ENCODE measurements at regions not wholly inside any gene's neighbourhood (a gene's known extent, or its start where the extent isn't known, plus 50 kb on each side); places are given as distances from the start of the nearest gene placed in this dataset.

- no peak overlapping the region for H3K4me3 ChIP-seq (ENCODE audit: low read depth, low read length)
- H3K27ac ChIP-seq (ENCODE audit: low read depth, low read length), result no peak overlapping the region
- no peaks in the 10 kb centered on the region; the same call in 1 of the 2 replicates for H3K27me3 ChIP-seq (ENCODE audit: control insufficient read depth, insufficient read depth, low read length)
- H3K9me3 ChIP-seq (ENCODE audit: control insufficient read depth, insufficient read depth, low read length), result no peaks in the 10 kb centered on the region
- no peaks in the 10 kb centered on the region for H3K36me3 ChIP-seq (ENCODE audit: control insufficient read depth, insufficient read depth, low read length)
- H3K9ac ChIP-seq (ENCODE audit: low read depth, low read length), result no peak overlapping the region
- no peaks in the 10 kb centered on the region for H3K4me1 ChIP-seq (ENCODE audit: control insufficient read depth, insufficient read depth, low read length)
These were observed 242.6 kb upstream of the OSR1 start for GRCh38 chr2:19600982-19601381.

GRCh38 chr2:19600506-19600905 is 242.1 kb upstream of the OSR1 start:
- Histone ChIP-seq H3K9ac (ENCODE audit: low read depth, low read length) (no peak overlapping the region), H3K9me3 (ENCODE audit: control insufficient read depth, insufficient read depth, low read length) (no peaks in the 10 kb centered on the region), H3K4me3 (ENCODE audit: low read depth, low read length) (no peak overlapping the region), H3K27me3 (ENCODE audit: control insufficient read depth, insufficient read depth, low read length) (no peaks in the 10 kb centered on the region; the same call in 1 of the 2 replicates), H3K4me1 (ENCODE audit: control insufficient read depth, insufficient read depth, low read length) (no peaks in the 10 kb centered on the region), H3K27ac (ENCODE audit: low read depth, low read length) (no peak overlapping the region), H3K36me3 (ENCODE audit: control insufficient read depth, insufficient read depth, low read length) (no peaks in the 10 kb centered on the region)

GRCh38 chr2:19598971-19599370 is 240.5 kb upstream of the OSR1 start:
- H3K27me3 ChIP-seq (ENCODE audit: control insufficient read depth, insufficient read depth, low read length), result no peaks in the 10 kb centered on the region; the same call in 1 of the 2 replicates
- H3K9ac ChIP-seq (ENCODE audit: low read depth, low read length), result no peak overlapping the region
- no peaks in the 10 kb centered on the region for H3K4me1 ChIP-seq (ENCODE audit: control insufficient read depth, insufficient read depth, low read length)
- H3K27ac ChIP-seq (ENCODE audit: low read depth, low read length), result no peak overlapping the region
- H3K9me3 ChIP-seq (ENCODE audit: control insufficient read depth, insufficient read depth, low read length), result no peaks in the 10 kb centered on the region
- H3K4me3 ChIP-seq (ENCODE audit: low read depth, low read length), result no peak overlapping the region
- H3K36me3 ChIP-seq (ENCODE audit: control insufficient read depth, insufficient read depth, low read length), result no peaks in the 10 kb centered on the region

DNA sequence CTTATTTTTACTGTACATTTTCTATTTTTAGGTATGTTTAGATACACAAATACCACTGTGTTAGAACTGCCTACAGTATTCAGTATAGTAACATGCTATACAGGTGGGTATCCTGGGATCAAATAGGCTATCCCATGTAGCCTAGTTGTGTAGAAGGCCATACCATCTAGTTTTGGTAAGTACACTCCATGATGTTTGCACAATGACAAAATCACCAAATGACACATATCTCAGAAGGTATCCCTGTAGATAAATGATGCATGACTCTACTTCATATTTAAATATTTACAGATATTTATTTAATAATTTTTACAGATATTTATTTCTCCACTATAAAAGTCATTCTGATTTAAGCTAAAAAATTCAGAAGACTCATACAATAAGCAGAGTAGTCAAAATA is 233.8 kb upstream of the OSR1 start:
- H3K36me3 ChIP-seq (ENCODE audit: control insufficient read depth, insufficient read depth, low read length), result no peaks in the 10 kb centered on the region
- no peaks in the 10 kb centered on the region for H3K9me3 ChIP-seq (ENCODE audit: control insufficient read depth, insufficient read depth, low read length)
- H3K4me3 ChIP-seq (ENCODE audit: low read depth, low read length), result no peak overlapping the region
- no peaks in the 10 kb centered on the region for H3K4me1 ChIP-seq (ENCODE audit: control insufficient read depth, insufficient read depth, low read length)
- no peak overlapping the region for H3K9ac ChIP-seq (ENCODE audit: low read depth, low read length)
- no peak overlapping the region for H3K27ac ChIP-seq (ENCODE audit: low read depth, low read length)
- no peaks in the 10 kb centered on the region for H3K27me3 ChIP-seq (ENCODE audit: control insufficient read depth, insufficient read depth, low read length)

DNA sequence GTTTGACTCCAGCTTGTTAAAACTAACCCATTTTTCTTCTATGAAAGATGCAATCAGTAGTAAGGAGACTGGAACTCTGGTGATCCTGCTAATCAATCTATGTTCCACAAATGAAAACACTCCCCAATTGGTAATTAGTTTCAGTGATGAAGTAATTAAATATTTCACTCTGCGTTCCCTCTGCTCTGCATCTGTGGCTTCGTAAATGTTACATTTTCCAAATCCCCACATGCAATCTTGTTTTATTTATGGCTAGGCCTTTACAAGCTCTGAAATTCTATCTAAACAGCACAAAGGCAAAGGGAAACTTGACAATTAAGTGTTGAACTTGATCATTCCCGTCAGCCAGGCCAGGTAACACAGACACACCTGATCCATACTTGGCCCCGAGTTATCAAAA is 231.4 kb upstream of the OSR1 start:
- Histone ChIP-seq H3K9ac (ENCODE audit: low read depth, low read length) (no peak overlapping the region), H3K27me3 (ENCODE audit: control insufficient read depth, insufficient read depth, low read length) (no peaks in the 10 kb centered on the region), H3K4me1 (ENCODE audit: control insufficient read depth, insufficient read depth, low read length) (no peaks in the 10 kb centered on the region), H3K9me3 (ENCODE audit: control insufficient read depth, insufficient read depth, low read length) (no peaks in the 10 kb centered on the region), H3K27ac (ENCODE audit: low read depth, low read length) (no peak overlapping the region), H3K4me3 (ENCODE audit: low read depth, low read length) (no peak overlapping the region), H3K36me3 (ENCODE audit: control insufficient read depth, insufficient read depth, low read length) (no peaks in the 10 kb centered on the region)

- Histone ChIP-seq H3K36me3 (ENCODE audit: control insufficient read depth, insufficient read depth, low read length) (no peaks in the 10 kb centered on the region), H3K4me3 (ENCODE audit: low read depth, low read length) (no peak overlapping the region), H3K4me1 (ENCODE audit: control insufficient read depth, insufficient read depth, low read length) (no peaks in the 10 kb centered on the region), H3K9ac (ENCODE audit: low read depth, low read length) (no peak overlapping the region), H3K27ac (ENCODE audit: low read depth, low read length) (no peak overlapping the region), H3K9me3 (ENCODE audit: control insufficient read depth, insufficient read depth, low read length) (no peaks in the 10 kb centered on the region), H3K27me3 (ENCODE audit: control insufficient read depth, insufficient read depth, low read length) (no peaks in the 10 kb centered on the region)
These were observed 222.4 kb upstream of the OSR1 start for GRCh38 chr2:19580830-19581229.

- H3K27ac ChIP-seq (ENCODE audit: low read depth, low read length), result no peak overlapping the region
- no peak overlapping the region for H3K4me3 ChIP-seq (ENCODE audit: low read depth, low read length)
- no peaks in the 10 kb centered on the region for H3K36me3 ChIP-seq (ENCODE audit: control insufficient read depth, insufficient read depth, low read length)
- no peak overlapping the region for H3K9ac ChIP-seq (ENCODE audit: low read depth, low read length)
- H3K9me3 ChIP-seq (ENCODE audit: control insufficient read depth, insufficient read depth, low read length), result no peaks in the 10 kb centered on the region
- H3K4me1 ChIP-seq (ENCODE audit: control insufficient read depth, insufficient read depth, low read length), result no peaks in the 10 kb centered on the region
- no peaks in the 10 kb centered on the region for H3K27me3 ChIP-seq (ENCODE audit: control insufficient read depth, insufficient read depth, low read length)
These were observed 221.8 kb upstream of the OSR1 start for GRCh38 chr2:19580264-19580663.

GRCh38 chr2:19579461-19579860 is 221.0 kb upstream of the OSR1 start:
- H3K4me3 ChIP-seq (ENCODE audit: low read depth, low read length), result no peak overlapping the region

DNA sequence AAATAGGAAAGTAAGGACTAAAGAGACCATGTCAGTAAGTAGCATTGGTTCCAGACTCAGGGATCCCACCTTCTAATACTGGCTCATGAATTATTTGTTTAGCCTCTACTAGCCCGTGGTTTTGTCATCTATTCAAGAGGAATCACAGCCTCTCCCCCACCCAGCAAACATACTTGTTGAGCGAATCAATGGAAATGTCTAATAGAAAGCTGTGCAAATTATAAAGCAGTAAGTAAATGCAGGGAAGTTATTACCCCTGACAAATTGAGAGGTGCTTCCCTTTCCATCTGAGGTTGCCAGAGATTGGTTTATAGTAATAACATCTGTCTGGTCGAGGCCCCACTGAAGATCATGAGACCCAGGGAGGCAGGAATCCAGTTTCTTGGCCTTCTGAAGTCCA is 219.3 kb upstream of the OSR1 start:
- Histone ChIP-seq H3K4me3 (ENCODE audit: low read depth, low read length) (no peak overlapping the region), H3K4me1 (ENCODE audit: control insufficient read depth, insufficient read depth, low read length) (no peaks in the 10 kb centered on the region), H3K9me3 (ENCODE audit: control insufficient read depth, insufficient read depth, low read length) (no peaks in the 10 kb centered on the region), H3K36me3 (ENCODE audit: control insufficient read depth, insufficient read depth, low read length) (no peaks in the 10 kb centered on the region), H3K27ac (ENCODE audit: low read depth, low read length) (no peak overlapping the region), H3K9ac (ENCODE audit: low read depth, low read length) (no peak overlapping the region), H3K27me3 (ENCODE audit: control insufficient read depth, insufficient read depth, low read length) (no peaks in the 10 kb centered on the region)

More at GRCh38 chr2:19579461-19579860, 221.0 kb upstream of the OSR1 start:
- Histone ChIP-seq H3K27me3 (ENCODE audit: control insufficient read depth, insufficient read depth, low read length) (no peaks in the 10 kb centered on the region), H3K4me1 (ENCODE audit: control insufficient read depth, insufficient read depth, low read length) (no peaks in the 10 kb centered on the region), H3K9me3 (ENCODE audit: control insufficient read depth, insufficient read depth, low read length) (no peaks in the 10 kb centered on the region), H3K36me3 (ENCODE audit: control insufficient read depth, insufficient read depth, low read length) (no peaks in the 10 kb centered on the region), H3K27ac (ENCODE audit: low read depth, low read length) (no peak overlapping the region), H3K9ac (ENCODE audit: low read depth, low read length) (no peak overlapping the region)

- no peaks in the 10 kb centered on the region for H3K9me3 ChIP-seq (ENCODE audit: control insufficient read depth, insufficient read depth, low read length)
- no peak overlapping the region for H3K4me3 ChIP-seq (ENCODE audit: low read depth, low read length)
- no peaks in the 10 kb centered on the region for H3K27me3 ChIP-seq (ENCODE audit: control insufficient read depth, insufficient read depth, low read length)
- no peak overlapping the region for H3K27ac ChIP-seq (ENCODE audit: low read depth, low read length)
- no peaks in the 10 kb centered on the region for H3K4me1 ChIP-seq (ENCODE audit: control insufficient read depth, insufficient read depth, low read length)
- H3K9ac ChIP-seq (ENCODE audit: low read depth, low read length), result no peak overlapping the region
- H3K36me3 ChIP-seq (ENCODE audit: control insufficient read depth, insufficient read depth, low read length), result no peaks in the 10 kb centered on the region
These were observed 218.0 kb upstream of the OSR1 start for GRCh38 chr2:19576411-19576810.

GRCh38 chr2:19575641-19576040 is 217.2 kb upstream of the OSR1 start:
- Histone ChIP-seq H3K36me3 (ENCODE audit: control insufficient read depth, insufficient read depth, low read length) (no peaks in the 10 kb centered on the region), H3K4me1 (ENCODE audit: control insufficient read depth, insufficient read depth, low read length) (no peaks in the 10 kb centered on the region), H3K4me3 (ENCODE audit: low read depth, low read length) (no peak overlapping the region), H3K27ac (ENCODE audit: low read depth, low read length) (no peak overlapping the region), H3K9me3 (ENCODE audit: control insufficient read depth, insufficient read depth, low read length) (no peaks in the 10 kb centered on the region), H3K27me3 (ENCODE audit: control insufficient read depth, insufficient read depth, low read length) (no peaks in the 10 kb centered on the region), H3K9ac (ENCODE audit: low read depth, low read length) (no peak overlapping the region)

GRCh38 chr2:19574778-19575260 is 216.4 kb upstream of the OSR1 start:
- H3K27ac ChIP-seq (ENCODE audit: low read depth, low read length), result no peak overlapping the region
- H3K4me1 ChIP-seq (ENCODE audit: control insufficient read depth, insufficient read depth, low read length), result no peaks in the 10 kb centered on the region

More at GRCh38 chr2:19574778-19575260, 216.4 kb upstream of the OSR1 start:
- Histone ChIP-seq H3K9ac (ENCODE audit: low read depth, low read length) (no peak overlapping the region), H3K36me3 (ENCODE audit: control insufficient read depth, insufficient read depth, low read length) (no peaks in the 10 kb centered on the region), H3K27me3 (ENCODE audit: control insufficient read depth, insufficient read depth, low read length) (no peaks in the 10 kb centered on the region), H3K4me3 (ENCODE audit: low read depth, low read length) (no peak overlapping the region), H3K9me3 (ENCODE audit: control insufficient read depth, insufficient read depth, low read length) (no peaks in the 10 kb centered on the region)

All from HUES48 (cell line).